Immature natural killer cell (primary cell): ENCODE measurements at regions not wholly inside any gene's neighbourhood (a gene's known extent, or its start where the extent isn't known, plus 50 kb on each side); places are given as distances from the start of the nearest gene placed in this dataset.

Experiments
- DNase-seq, 3 donors: peaks; one replicate each; pipeline ENCODE4 v3.0.0; 2022; ENCODE audit warnings: mixed read lengths in 1 of 3
- H3K27ac Mint-ChIP-seq, 6 donors: one replicate each; pipeline ENCODE4 v1.8.0; 2020; ENCODE audit warnings: mixed read lengths in 6 of 6, mild to moderate bottlenecking in 5 of 6, inconsistent platforms in 4 of 6, moderate library complexity in 3 of 6
- H3K27me3 Mint-ChIP-seq, 3 donors: one replicate each; pipeline ENCODE4 v1.8.0; 2020 to 2021; ENCODE audit warnings: low read depth in 3 of 3, mild to moderate bottlenecking in 3 of 3, mixed read lengths in 3 of 3, moderate library complexity in 3 of 3, inconsistent platforms in 1 of 3
- H3K36me3 Mint-ChIP-seq, 3 donors: one replicate each; pipeline ENCODE4 v1.8.0; 2020; ENCODE audit warnings: mixed read lengths in 3 of 3, inconsistent platforms in 2 of 3, mild to moderate bottlenecking in 2 of 3
- H3K4me1 Mint-ChIP-seq, 2 donors: one replicate each; pipeline ENCODE4 v1.8.0; 2020; ENCODE audit warnings: inconsistent platforms in 2 of 2, mild to moderate bottlenecking in 2 of 2, mixed read lengths in 2 of 2, moderate library complexity in 1 of 2
- H3K4me3 Mint-ChIP-seq, 5 donors: one replicate each; pipeline ENCODE4 v1.8.0; 2020; ENCODE audit warnings: mild to moderate bottlenecking in 5 of 5, mixed read lengths in 5 of 5, inconsistent platforms in 3 of 5, moderate library complexity in 3 of 5
- H3K9me3 Mint-ChIP-seq, 6 donors: one replicate each; pipeline ENCODE4 v1.8.0; 2020; ENCODE audit warnings: mild to moderate bottlenecking in 6 of 6, mixed read lengths in 6 of 6, inconsistent platforms in 4 of 6, moderate library complexity in 3 of 6

DNA sequence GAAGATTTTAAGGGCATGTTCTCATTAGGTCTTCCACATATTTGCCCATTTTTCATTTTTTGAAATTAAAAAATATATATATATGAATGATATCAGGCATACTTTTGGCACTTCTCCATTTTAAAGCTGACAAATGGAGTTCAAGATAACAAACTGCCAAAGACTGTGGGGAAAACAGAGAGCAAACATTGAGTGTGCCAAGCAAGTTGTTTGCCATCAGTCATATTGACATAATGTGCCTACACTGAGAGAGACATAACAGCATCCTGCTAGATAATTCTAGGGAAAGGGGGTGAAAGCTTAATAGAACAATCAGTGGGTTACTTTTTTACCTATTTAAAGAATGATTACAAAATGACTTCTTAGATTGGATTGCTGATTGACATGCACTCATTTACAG lies 529.4 kb upstream of the CXADR start:
- Mint-ChIP-seq H3K27ac (no peak overlapping the region), H3K9me3 (peaks cover 5 to 62% (median 27%) of the 10 kb centered on the region in 6 donors), H3K36me3 (no peaks in the 10 kb centered on the region), H3K27me3 (peaks cover 0 to 2% (median 0%) of the 10 kb centered on the region in 3 donors), H3K4me1 (no peaks in the 10 kb centered on the region), H3K4me3 (no peak overlapping the region)
- DNase-seq, result no peak

GRCh38 chr21:16992448-16992847 lies 520.4 kb upstream of the CXADR start:
- Mint-ChIP-seq H3K4me3 (no peak overlapping the region), H3K9me3 (peaks cover 7 to 76% (median 35%) of the 10 kb centered on the region in 6 donors), H3K27ac (no peak overlapping the region), H3K4me1 (no peaks in the 10 kb centered on the region), H3K36me3 (no peaks in the 10 kb centered on the region), H3K27me3 (no peaks in the 10 kb centered on the region)
- no peak for DNase-seq

DNA sequence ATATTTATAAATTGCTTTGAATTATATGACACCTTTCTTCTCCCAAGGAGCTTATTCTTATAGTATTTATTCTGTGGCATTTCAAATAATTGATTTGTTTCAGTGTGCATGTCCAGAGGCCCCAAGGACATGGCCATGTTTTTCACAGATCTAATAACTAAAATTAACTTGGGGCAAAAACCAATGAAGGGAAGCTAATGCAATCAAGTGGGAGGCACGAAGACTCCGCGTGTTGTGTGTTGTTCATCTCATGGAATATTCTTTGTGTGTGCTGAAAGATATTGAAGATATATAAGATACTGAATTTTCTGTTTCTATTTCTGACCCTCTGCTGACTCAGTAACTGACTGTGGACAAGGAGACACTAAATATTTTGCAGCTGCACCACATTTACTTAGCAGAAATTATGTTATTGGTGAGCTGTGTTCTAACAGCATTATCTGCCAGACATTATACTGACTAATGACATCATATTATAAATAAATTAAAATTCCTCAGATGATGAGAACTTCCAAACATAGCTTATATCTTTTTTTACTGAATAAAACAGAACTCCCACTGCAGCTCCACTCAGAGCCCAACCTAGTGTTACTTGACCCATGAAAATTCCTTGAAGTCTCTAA lies 519.3 kb upstream of the CXADR start:
- Mint-ChIP-seq H3K27ac (no peak overlapping the region), H3K27me3 (no peaks in the 10 kb centered on the region), H3K9me3 (peaks cover 8 to 70% (median 34%) of the 10 kb centered on the region in 6 donors), H3K4me1 (no peaks in the 10 kb centered on the region), H3K36me3 (no peaks in the 10 kb centered on the region), H3K4me3 (no peak overlapping the region)
- no peak for DNase-seq

DNA sequence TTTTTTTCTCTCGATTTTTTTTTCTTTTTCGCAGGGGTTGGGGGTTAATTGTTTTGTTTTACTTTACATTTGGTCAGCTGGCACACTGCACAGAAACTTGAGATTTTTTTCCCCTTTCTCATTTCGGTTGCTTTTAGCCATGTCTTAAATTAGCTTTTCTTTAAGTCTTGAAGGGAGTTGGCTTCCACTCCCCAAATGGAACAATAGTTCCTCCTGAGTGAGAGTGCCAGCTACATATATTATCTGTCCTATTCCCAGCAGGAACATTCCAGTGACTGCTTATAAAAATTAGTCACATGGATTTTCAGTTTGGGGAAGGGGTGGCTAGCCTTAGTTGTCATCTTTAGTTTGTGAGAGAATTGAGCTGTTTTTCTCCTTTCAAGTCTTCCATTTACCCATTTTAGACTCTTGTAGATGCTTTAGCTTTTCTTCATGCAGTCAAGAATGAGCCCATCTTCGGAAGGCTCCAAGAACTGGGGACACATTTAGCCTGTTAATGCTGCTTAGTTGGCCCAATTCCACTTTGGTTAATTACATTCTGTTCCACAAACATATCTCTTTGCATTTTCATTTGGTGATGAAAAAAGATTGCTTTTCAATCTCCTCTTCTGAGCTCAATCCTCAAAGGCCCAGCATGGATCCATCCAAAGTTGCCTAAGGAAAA lies 510.1 kb upstream of the CXADR start:
- Mint-ChIP-seq H3K4me1 (no peaks in the 10 kb centered on the region), H3K36me3 (no peaks in the 10 kb centered on the region), H3K9me3 (peaks cover 12 to 65% (median 39%) of the 10 kb centered on the region in 6 donors), H3K4me3 (no peak overlapping the region), H3K27ac (no peak overlapping the region), H3K27me3 (peaks cover 0 to 2% (median 0%) of the 10 kb centered on the region in 3 donors)
- DNase-seq, result no peak

DNA sequence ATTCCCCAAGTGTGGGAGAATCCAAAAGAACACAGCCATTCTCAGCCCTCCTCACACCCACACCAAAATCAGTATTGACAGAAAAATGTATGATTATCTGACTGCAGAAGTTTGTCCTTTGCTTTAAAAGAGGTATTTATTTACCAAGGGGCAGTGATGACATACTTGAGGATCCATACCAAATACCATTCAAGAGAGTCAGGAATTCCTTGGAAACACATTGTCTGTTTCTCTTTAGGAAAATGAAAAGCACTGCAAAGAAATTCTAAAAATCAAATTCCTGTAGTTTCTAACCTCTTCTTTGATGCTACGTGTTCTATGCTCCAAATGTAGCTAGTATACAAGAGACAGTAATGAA lies 509.6 kb upstream of the CXADR start:
- no peaks in the 10 kb centered on the region for H3K36me3 Mint-ChIP-seq
- peaks cover 0 to 2% (median 0%) of the 10 kb centered on the region in 3 donors for H3K27me3 Mint-ChIP-seq
- no peak for DNase-seq
- no peaks in the 10 kb centered on the region for H3K4me1 Mint-ChIP-seq
- H3K4me3 Mint-ChIP-seq, result no peak overlapping the region
- peaks cover 12 to 63% (median 38%) of the 10 kb centered on the region in 6 donors for H3K9me3 Mint-ChIP-seq
- H3K27ac Mint-ChIP-seq, result no peak overlapping the region

DNA sequence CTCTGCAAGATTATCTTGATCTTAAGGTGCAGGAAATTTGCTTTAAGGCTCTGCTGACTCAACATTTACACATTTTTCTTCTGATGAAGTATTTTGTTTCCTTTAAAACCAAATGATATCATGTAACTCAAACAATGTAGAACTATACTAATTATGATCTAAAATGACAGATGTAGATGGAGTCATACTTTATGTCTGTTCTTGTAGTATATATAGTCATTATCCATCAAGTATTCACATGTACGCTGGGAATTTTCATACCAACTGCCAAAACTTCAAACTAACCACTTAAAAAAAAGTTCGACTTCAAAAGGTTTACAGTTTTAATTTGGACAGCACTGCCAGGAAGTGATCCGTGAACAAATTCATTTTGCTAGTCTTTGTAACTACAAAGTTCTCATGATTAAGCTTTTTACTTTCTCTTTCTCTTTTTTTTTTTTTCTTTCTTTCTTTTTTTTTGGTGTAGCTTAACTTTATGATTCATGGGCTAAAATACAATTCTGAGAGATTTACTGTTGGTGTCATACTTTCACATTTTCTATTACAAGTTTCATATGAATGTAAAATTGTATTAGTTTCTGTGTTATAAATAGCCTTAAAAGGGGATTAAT lies 509.0 kb upstream of the CXADR start:
- H3K27ac Mint-ChIP-seq, result no peak overlapping the region
- H3K36me3 Mint-ChIP-seq, result no peaks in the 10 kb centered on the region
- no peak for DNase-seq
- H3K4me1 Mint-ChIP-seq, result no peaks in the 10 kb centered on the region
- peaks cover 9 to 57% (median 38%) of the 10 kb centered on the region in 6 donors for H3K9me3 Mint-ChIP-seq
- no peak overlapping the region for H3K4me3 Mint-ChIP-seq
- peaks cover 0 to 2% (median 0%) of the 10 kb centered on the region in 3 donors for H3K27me3 Mint-ChIP-seq

GRCh38 chr21:17032141-17032655 lies 480.6 kb upstream of the CXADR start:
- Mint-ChIP-seq H3K9me3 (peaks cover 9 to 64% (median 43%) of the 10 kb centered on the region in 6 donors), H3K4me1 (no peaks in the 10 kb centered on the region), H3K27me3 (peaks cover 0 to 2% (median 1%) of the 10 kb centered on the region in 3 donors), H3K4me3 (no peak overlapping the region), H3K36me3 (peaks cover 0 to 6% (median 0%) of the 10 kb centered on the region in 3 donors), H3K27ac (no peak overlapping the region)
- no peak for DNase-seq

DNA sequence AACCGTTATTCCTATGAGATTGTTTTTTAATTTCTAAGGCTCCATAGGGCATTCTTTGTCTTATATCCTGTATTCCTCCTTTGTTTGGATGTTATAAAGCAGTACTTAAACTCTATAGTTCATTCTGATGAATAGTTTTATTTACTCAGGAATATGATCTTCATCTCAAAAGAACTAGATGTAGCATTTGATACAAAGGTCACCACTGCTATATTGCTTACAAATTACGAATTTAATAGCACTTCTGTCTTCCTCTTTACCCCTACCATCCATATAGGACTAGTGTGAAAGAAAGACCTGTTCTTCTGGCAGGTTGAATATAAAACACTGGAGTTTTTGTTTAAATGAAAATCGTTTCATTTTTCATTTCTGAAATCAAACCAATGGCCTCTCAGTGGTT lies 468.1 kb upstream of the CXADR start:
- H3K9me3 Mint-ChIP-seq, result peaks cover 5 to 38% (median 26%) of the 10 kb centered on the region in 6 donors

DNA sequence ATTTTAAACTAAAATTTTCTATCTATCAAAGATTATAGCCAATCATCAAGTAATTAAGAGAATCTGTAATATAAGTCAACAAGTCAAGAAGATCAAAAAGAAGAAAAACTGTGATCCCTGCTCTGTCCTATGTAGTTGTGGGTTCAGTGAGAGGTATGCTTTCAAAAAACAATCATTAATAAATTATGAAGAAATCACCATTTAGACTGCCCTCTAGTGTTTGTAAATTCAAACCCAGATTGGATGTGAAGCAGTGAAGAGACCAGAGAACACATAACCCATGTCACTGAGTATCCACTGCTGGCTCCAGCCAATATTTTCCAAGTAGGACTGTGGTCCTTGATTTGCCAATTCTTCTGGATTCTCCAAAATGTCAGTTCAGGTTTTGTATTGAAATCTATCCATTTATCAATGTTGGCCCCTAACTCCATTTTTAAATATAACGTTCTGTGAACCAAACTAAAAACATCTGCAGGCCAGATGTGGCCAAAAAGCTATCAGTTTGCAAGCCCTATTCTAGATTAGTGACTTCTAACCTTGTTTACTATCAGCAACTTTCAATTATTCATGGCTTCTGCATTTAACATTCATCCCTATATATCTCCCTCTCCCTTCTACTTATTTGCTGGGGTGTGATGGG lies 467.5 kb upstream of the CXADR start:
- no peak overlapping the region for H3K4me3 Mint-ChIP-seq

More for the DNA sequence above, 468.1 kb upstream of the CXADR start:
- no peak overlapping the region for H3K4me3 Mint-ChIP-seq
- H3K4me1 Mint-ChIP-seq, result no peaks in the 10 kb centered on the region
- no peak for DNase-seq
- H3K27ac Mint-ChIP-seq, result no peak overlapping the region
- H3K36me3 Mint-ChIP-seq, result no peaks in the 10 kb centered on the region
- H3K27me3 Mint-ChIP-seq, result no peaks in the 10 kb centered on the region

GRCh38 chr21:17048974-17049373 lies 463.9 kb upstream of the CXADR start:
- Mint-ChIP-seq H3K27me3 (no peaks in the 10 kb centered on the region), H3K4me1 (no peaks in the 10 kb centered on the region), H3K9me3 (peaks cover 10 to 57% (median 31%) of the 10 kb centered on the region in 6 donors), H3K36me3 (peaks cover 0 to 3% (median 0%) of the 10 kb centered on the region in 3 donors), H3K4me3 (no peak overlapping the region), H3K27ac (no peak overlapping the region)
- DNase-seq, result no peak

More for the DNA sequence above, 467.5 kb upstream of the CXADR start:
- H3K27ac Mint-ChIP-seq, result no peak overlapping the region
- H3K4me1 Mint-ChIP-seq, result no peaks in the 10 kb centered on the region
- no peaks in the 10 kb centered on the region for H3K27me3 Mint-ChIP-seq
- DNase-seq, result no peak
- H3K9me3 Mint-ChIP-seq, result peaks cover 5 to 44% (median 29%) of the 10 kb centered on the region in 6 donors
- no peaks in the 10 kb centered on the region for H3K36me3 Mint-ChIP-seq

GRCh38 chr21:17050156-17050555 lies 462.7 kb upstream of the CXADR start:
- H3K4me3 Mint-ChIP-seq, result no peak overlapping the region
- no peaks in the 10 kb centered on the region for H3K4me1 Mint-ChIP-seq
- no peaks in the 10 kb centered on the region for H3K27me3 Mint-ChIP-seq
- no peak overlapping the region for H3K27ac Mint-ChIP-seq
- peaks cover 10 to 59% (median 30%) of the 10 kb centered on the region in 6 donors for H3K9me3 Mint-ChIP-seq
- H3K36me3 Mint-ChIP-seq, result peaks cover 0 to 3% (median 0%) of the 10 kb centered on the region in 3 donors
- DNase-seq, result no peak

- H3K4me3 Mint-ChIP-seq, result no peak overlapping the region
- no peak for DNase-seq
- H3K36me3 Mint-ChIP-seq, result peaks cover 0 to 3% (median 0%) of the 10 kb centered on the region in 3 donors
- peaks cover 12 to 59% (median 30%) of the 10 kb centered on the region in 6 donors for H3K9me3 Mint-ChIP-seq
- H3K27ac Mint-ChIP-seq, result no peak overlapping the region
- peaks cover 0 to 2% (median 0%) of the 10 kb centered on the region in 3 donors for H3K27me3 Mint-ChIP-seq
- no peaks in the 10 kb centered on the region for H3K4me1 Mint-ChIP-seq
Observed at GRCh38 chr21:17050646-17051045, 462.2 kb upstream of the CXADR start.

DNA sequence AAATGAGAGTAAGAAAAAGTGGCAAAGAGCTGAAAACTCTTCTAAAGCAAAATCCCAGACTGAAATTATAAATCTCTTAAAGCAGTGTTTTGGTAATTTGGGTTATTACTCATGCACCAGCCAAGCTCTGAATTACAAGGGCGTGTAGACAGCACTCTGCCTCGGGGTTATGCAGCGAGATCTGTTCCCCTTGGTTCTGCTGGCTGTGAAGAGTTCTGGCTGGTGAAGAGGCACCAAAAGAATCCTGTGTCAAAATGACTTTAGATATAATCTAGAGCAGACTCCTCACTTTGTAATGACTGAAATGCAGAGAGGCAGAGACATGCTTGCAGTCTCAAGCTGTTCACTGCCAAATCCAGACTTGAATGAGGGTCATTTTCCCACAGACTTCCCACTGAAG lies 461.8 kb upstream of the CXADR start:
- Mint-ChIP-seq H3K27me3 (peaks cover 0 to 2% (median 0%) of the 10 kb centered on the region in 3 donors), H3K9me3 (peaks cover 11 to 59% (median 29%) of the 10 kb centered on the region in 6 donors), H3K36me3 (peaks cover 0 to 3% (median 0%) of the 10 kb centered on the region in 3 donors), H3K4me3 (no peak overlapping the region), H3K27ac (no peak overlapping the region), H3K4me1 (no peaks in the 10 kb centered on the region)
- no peak for DNase-seq

- no peak for DNase-seq
- Mint-ChIP-seq H3K9me3 (peaks cover 14 to 60% (median 31%) of the 10 kb centered on the region in 6 donors), H3K4me1 (no peaks in the 10 kb centered on the region), H3K27me3 (peaks cover 0 to 2% (median 0%) of the 10 kb centered on the region in 3 donors), H3K4me3 (no peak overlapping the region), H3K27ac (no peak overlapping the region), H3K36me3 (peaks cover 0 to 7% (median 0%) of the 10 kb centered on the region in 3 donors)
Observed at GRCh38 chr21:17053321-17053720, 459.5 kb upstream of the CXADR start.
